WERI-Rb-1 (cell line): ENCODE measurements at regions not wholly inside any gene's neighbourhood (a gene's known extent, or its start where the extent isn't known, plus 50 kb on each side); places are given as distances from the start of the nearest gene placed in this dataset.

Source experiments
- DNase-seq: peaks from one replicate; pipeline ENCODE4 v3.0.0-alpha.2; 2020
- H3K27ac ChIP-seq: fragments of 250-450 bp; sonication (Bioruptor Pico); 2 replicates; pipeline ENCODE4 v1.5.1; 2020; ENCODE audit warnings: mild to moderate bottlenecking, moderate library complexity
- H3K27me3 ChIP-seq: fragments of 250-450 bp; sonication (Bioruptor Pico); 2 replicates; pipeline ENCODE4 v1.5.1; 2021; ENCODE audit warnings: mild to moderate bottlenecking, low read depth, moderate library complexity; ENCODE audit not compliant: insufficient read depth, severe bottlenecking
- H3K36me3 ChIP-seq: fragments of 250-450 bp; sonication (Bioruptor Pico); 2 replicates; pipeline ENCODE4 v1.5.1; 2020; ENCODE audit warnings: mild to moderate bottlenecking, moderate library complexity
- H3K4me3 ChIP-seq: 2 replicates; pipeline ENCODE4 v1.5.1; 2011; ENCODE audit warnings: low read depth, mild to moderate bottlenecking, control low read depth, low read length
- H3K9me3 ChIP-seq: fragments of 250-450 bp; sonication (Bioruptor Pico); 2 replicates; pipeline ENCODE4 v1.5.1; 2021; ENCODE audit warnings: mild to moderate bottlenecking, moderate library complexity; ENCODE audit not compliant: severe bottlenecking
- TF ChIP-seq, protein P1 (sequence below): IDR thresholded peaks from 2 replicates; pipeline ENCODE4 v1.5.1; 2011; ENCODE audit warnings: low read depth, mild to moderate bottlenecking, control low read depth, inconsistent platforms, low read length

DNA sequence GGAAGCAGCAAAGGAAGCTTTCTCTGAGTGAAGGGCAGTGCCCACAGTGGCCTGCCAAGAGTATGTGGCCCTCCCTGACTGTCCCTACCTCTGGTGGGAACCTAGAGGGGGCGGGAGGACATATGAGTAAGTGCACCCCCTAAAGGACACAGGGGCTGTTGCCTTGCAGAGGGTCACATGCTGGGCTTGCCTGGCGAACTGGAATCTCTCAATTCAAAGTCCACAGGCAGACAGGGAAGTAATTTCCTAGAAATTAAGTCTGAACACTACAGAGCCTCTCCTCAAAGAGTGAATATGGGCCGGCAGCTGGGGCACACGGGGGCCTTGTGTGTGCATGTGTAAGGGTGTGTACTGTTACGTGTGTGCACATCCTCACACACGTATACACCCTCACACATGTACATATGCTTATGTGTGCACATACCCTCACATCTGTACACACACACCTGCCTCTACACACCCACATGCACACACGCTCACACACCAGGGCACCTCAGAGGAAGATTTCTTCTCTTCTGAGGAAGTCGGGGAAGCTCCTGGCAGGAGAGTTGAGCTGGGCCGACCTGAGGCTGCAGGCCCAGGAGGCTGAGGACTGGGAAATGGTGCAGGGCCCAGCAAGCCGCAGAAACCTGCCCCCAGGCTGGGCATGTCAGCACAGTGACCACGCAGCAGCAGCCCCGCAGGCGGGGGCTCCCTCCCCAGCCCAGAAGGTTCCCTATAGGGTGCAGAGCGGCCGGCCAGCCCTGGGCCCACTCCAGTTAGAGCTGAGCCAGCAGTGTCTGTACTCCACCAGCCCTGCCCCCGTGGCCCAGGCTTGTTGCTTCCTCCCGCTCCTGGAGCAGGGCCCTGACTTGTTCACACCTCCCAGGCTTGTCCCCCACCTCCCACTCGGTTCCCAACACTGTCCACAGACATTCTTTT lies 77.4 kb upstream of the TAF1B start:
- H3K9me3 ChIP-seq: no peaks in the 10 kb centered on the region
- no peak for DNase-seq
- H3K4me3 ChIP-seq: no peak overlapping the region
- no peaks in the 10 kb centered on the region for H3K27me3 ChIP-seq
- TF ChIP-seq, protein P1, sequence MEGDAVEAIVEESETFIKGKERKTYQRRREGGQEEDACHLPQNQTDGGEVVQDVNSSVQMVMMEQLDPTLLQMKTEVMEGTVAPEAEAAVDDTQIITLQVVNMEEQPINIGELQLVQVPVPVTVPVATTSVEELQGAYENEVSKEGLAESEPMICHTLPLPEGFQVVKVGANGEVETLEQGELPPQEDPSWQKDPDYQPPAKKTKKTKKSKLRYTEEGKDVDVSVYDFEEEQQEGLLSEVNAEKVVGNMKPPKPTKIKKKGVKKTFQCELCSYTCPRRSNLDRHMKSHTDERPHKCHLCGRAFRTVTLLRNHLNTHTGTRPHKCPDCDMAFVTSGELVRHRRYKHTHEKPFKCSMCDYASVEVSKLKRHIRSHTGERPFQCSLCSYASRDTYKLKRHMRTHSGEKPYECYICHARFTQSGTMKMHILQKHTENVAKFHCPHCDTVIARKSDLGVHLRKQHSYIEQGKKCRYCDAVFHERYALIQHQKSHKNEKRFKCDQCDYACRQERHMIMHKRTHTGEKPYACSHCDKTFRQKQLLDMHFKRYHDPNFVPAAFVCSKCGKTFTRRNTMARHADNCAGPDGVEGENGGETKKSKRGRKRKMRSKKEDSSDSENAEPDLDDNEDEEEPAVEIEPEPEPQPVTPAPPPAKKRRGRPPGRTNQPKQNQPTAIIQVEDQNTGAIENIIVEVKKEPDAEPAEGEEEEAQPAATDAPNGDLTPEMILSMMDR: peak; percentile 40
- no peaks in the 10 kb centered on the region for H3K36me3 ChIP-seq
- H3K27ac ChIP-seq: no peak overlapping the region

DNA sequence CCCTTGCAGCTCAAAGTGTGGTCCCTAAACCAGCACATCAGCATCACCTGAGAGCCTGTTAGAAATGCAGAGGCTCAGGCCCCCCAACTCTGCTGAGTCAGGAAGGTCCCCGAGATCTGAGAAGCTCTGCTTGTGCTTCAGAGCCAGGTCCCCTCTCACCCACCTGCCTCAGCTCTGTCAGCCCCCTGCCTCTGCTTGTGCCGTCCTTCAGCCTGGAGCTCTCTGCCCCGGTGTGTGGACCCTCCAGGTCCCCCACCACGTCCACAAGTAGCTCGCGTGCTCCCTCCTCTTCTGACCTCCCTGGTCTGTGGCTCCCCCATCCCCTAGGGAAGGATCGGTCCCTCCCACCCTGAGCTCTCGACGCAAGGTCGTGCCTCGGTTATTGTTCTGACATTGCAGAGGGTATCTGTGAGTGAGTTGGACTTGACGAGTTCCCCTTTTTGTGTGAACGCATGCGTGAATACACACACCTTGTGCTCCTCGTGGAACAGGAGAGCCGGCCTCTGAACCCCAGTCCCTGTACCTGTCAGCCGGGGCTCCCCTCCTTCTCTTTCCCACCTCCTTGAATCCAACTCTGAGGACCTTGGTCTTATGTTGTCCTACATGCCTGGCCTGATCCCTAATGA lies 75.5 kb upstream of the TAF1B start:
- Histone ChIP-seq H3K36me3 (no peaks in the 10 kb centered on the region), H3K4me3 (no peak overlapping the region), H3K27ac (peak overlapping the region; percentile 8; the same call in 1 of the 2 replicates), H3K9me3 (no peaks in the 10 kb centered on the region), H3K27me3 (no peaks in the 10 kb centered on the region)
- TF ChIP-seq, protein P1: no peak
- DNase-seq: no peak

DNA sequence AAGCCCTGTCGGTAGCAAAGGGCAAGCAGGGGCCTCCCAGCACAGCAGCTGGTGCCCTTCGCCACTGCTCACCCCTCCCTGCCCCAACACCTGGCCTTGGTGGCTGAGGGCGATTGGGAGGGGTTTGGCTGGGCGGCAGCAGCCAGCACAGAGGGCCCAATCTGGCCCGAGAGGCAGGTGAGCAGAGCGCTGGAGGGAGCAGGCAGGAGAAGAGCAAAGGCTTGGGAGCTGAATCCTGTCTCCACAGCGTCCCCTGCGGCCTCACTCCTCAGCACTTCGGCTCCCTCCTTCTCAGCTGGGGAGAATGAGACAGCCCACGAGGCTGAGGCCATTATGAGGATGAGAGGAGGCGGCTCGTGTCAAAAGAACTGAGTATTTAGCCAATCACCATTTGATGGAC lies 74.9 kb upstream of the TAF1B start:
- H3K9me3 ChIP-seq: no peaks in the 10 kb centered on the region
- no peaks in the 10 kb centered on the region for H3K36me3 ChIP-seq
- peak overlapping the region; percentile 8 for H3K27ac ChIP-seq
- TF ChIP-seq, protein P1: peak; percentile 99
- peak; percentile 92 for DNase-seq
- H3K4me3 ChIP-seq: no peak overlapping the region
- H3K27me3 ChIP-seq: no peaks in the 10 kb centered on the region

DNA sequence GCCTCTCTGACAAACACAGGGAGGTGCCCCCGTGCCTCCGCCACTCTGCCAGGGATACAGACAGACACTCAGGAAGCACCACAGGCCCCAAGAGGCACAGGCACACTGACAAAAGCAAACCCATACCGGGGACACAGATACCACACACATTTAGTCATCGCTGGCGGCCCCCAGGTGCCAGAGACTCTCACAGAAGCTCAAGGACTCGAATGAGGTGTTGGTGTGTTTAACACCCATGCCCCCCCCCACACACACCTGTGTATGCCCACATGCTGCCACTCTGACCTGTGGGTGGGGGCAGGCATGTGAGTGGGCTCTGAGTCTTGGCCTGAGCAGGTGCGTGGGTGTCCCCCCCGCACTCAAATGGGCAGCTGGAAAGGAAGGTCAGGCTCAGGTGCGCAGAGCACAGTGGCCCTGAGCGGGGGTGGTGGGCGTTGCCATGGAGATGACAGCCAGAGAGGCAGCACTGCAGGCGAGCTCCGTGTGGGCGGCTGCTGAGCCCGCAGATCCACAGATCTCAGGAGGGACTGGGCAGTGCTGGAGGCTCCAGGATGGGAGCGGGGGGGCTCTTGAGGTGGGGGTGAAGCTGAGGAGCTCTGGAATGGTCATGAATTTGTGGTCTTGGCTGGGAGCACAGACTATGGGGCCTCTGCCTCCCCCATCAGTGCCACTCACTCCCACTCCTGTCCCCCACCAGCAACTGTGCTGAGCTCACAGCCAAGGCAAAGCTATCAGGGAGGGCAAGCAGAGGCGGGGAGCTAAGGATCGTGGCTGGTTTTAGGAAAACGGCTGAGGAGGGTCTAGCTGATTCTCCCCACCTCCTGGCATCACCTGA lies 73.9 kb upstream of the TAF1B start:
- DNase-seq: peak; percentile 54
- Histone ChIP-seq H3K9me3 (no peaks in the 10 kb centered on the region), H3K36me3 (no peaks in the 10 kb centered on the region), H3K4me3 (no peak overlapping the region), H3K27me3 (no peaks in the 10 kb centered on the region), H3K27ac (no peak overlapping the region)
- TF ChIP-seq, protein P1: no peak

DNA sequence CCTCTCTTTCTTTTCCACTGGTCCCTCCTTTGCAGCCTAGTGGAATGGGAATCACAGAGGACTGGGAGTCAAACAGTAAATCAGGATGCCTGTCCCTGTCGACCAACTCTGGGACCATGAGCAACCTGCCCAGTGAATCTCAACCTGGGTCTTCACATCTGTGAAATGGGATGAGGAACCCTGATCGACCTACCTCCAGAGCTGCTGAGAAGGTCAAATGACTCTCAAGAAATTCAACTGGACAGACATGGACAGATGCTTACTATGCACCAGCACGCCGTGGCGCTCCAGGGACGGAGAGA lies 73.3 kb upstream of the TAF1B start:
- Histone ChIP-seq H3K9me3 (no peaks in the 10 kb centered on the region), H3K36me3 (no peaks in the 10 kb centered on the region), H3K27me3 (no peaks in the 10 kb centered on the region), H3K27ac (no peak overlapping the region), H3K4me3 (no peak overlapping the region)
- TF ChIP-seq, protein P1: no peak
- no peak for DNase-seq
